SU-DHL-6 (cell line): ENCODE measurements at regions not wholly inside any gene's neighbourhood (a gene's known extent, or its start where the extent isn't known, plus 50 kb on each side); places are given as distances from the start of the nearest gene placed in this dataset.

Experiments used
- H2AFZ ChIP-seq: fragments of 200-600 bp; sonication (generic); 2 replicates; pipeline ENCODE4 v1.6.1; 2014; ENCODE audit warnings: low read depth, mild to moderate bottlenecking, moderate library complexity, mixed read lengths, antibody characterized with exemption, low read length; ENCODE audit not compliant: severe bottlenecking
- H3F3A ChIP-seq: fragments of 200-600 bp; shearing (Covaris generic); 2 replicates; pipeline ENCODE4 v1.6.0; 2016; ENCODE audit warnings: antibody characterized with exemption, mild to moderate bottlenecking; ENCODE audit not compliant: insufficient read depth
- H3K27ac ChIP-seq: fragments of 200-600 bp; sonication (generic); 2 replicates; pipeline ENCODE4 v1.5.1; 2016; ENCODE audit warnings: low read depth, mild to moderate bottlenecking, low read length, moderate library complexity, mixed read lengths
- H3K27me3 ChIP-seq: fragments of 200-600 bp; sonication (generic), shearing (Covaris generic); 2 replicates; pipeline ENCODE4 v1.6.0; 2014; ENCODE audit warnings: mild to moderate bottlenecking, low read length
- H3K36me3 ChIP-seq: fragments of 200-600 bp; sonication (generic); 2 replicates; pipeline ENCODE4 v1.6.1; 2014; ENCODE audit warnings: mild to moderate bottlenecking, low read length, mixed read lengths
- H3K4me2 ChIP-seq: fragments of 300-600, 200-600 bp; shearing (Covaris generic), sonication (generic); 2 replicates; pipeline ENCODE4 v1.6.0; 2014; ENCODE audit warnings: low read length, low read depth, mild to moderate bottlenecking; ENCODE audit not compliant: poor library complexity, severe bottlenecking
- H3K4me3 ChIP-seq: fragments of 200-600 bp; sonication (generic); 2 replicates; pipeline ENCODE4 v1.5.1; 2014; ENCODE audit warnings: antibody characterized with exemption, low read length, mild to moderate bottlenecking, mixed read lengths; ENCODE audit not compliant: insufficient read depth, poor library complexity, severe bottlenecking
- H3K79me2 ChIP-seq: fragments of 200-600 bp; sonication (generic); 2 replicates; pipeline ENCODE4 v1.6.1; 2014; ENCODE audit warnings: mild to moderate bottlenecking, low read length, moderate library complexity; ENCODE audit not compliant: insufficient read depth
- H3K9ac ChIP-seq: fragments of 200-600 bp; sonication (generic); 2 replicates; pipeline ENCODE4 v1.7.0; 2014; ENCODE audit warnings: mild to moderate bottlenecking, low read length
- H3K9me2 ChIP-seq: fragments of 200-600 bp; sonication (generic); replicated peaks from 2 replicates; pipeline ENCODE4 v1.6.1; 2014; ENCODE audit warnings: low read length; ENCODE audit not compliant: insufficient read depth
- H3K9me3 ChIP-seq: fragments of 200-600 bp; sonication (generic); 2 replicates; pipeline ENCODE4 v1.6.1; 2014; ENCODE audit warnings: low read length, mixed read lengths; ENCODE audit not compliant: insufficient read depth
- H4K20me1 ChIP-seq: fragments of 200-600 bp; sonication (generic); 2 replicates; pipeline ENCODE4 v1.6.1; 2014; ENCODE audit warnings: low read depth, mild to moderate bottlenecking, antibody characterized with exemption, low read length, moderate library complexity, mixed read lengths
- EZH2phosphoT487 ChIP-seq: fragments of 200-600 bp; sonication (generic), shearing (Covaris generic); conservative IDR thresholded peaks from 2 replicates; pipeline ENCODE4 v1.6.1; 2018; ENCODE audit warnings: mild to moderate bottlenecking, antibody characterized with exemption, low read length, moderate library complexity, mixed read lengths
- TF ChIP-seq, protein P1 (sequence below): fragments of 200-600 bp; sonication (generic); IDR thresholded peaks from one replicate; pipeline ENCODE4 v1.5.1; 2017; ENCODE audit warnings: antibody characterized with exemption, mild to moderate bottlenecking, low read length, moderate library complexity; ENCODE audit not compliant: insufficient read depth, poor library complexity, severe bottlenecking

DNA sequence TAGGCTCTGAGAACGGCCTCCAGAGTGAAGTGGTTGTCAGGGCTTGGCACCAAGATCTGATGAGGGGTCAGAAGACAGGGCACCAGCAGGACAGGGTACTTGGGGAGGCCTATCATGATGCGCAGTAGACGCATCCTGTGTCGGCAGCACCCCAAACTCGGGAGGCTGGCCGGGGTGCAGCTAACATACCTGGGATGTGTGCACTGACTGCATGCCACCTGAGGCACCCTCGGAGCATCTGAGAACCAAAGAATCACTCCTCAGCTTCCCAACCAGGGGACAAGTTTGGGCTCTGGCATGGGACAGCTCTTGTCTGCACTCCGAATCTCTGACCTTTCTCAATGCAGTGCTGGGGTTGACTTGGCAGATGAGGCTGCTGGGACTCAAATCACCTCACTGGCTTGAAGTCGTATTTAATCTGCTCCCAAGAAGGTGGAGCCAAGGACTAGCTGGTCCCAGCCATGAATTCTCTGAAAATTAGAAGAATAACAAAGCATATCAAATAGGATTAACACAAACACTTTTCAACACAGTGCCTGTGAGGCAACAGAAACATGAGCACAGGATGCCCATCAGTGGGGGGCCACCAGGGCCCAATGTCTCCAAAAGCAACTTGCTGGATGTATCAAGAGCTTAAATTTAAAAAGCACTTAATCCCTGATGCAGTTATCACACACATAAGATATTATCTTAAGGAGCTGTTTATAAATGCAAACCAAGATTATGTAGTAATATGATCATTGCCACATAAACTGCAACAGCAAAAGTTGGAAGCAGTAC is 348.8 kb downstream of the PREX1 start:
- no peaks in the 10 kb centered on the region for H3K27me3 ChIP-seq
- no peaks in the 10 kb centered on the region for H3K9me3 ChIP-seq
- no peaks in the 10 kb centered on the region for H3K9me2 ChIP-seq
- no peaks in the 10 kb centered on the region for H3K36me3 ChIP-seq
- no peak overlapping the region for H3K27ac ChIP-seq
- TF ChIP-seq, protein P1, sequence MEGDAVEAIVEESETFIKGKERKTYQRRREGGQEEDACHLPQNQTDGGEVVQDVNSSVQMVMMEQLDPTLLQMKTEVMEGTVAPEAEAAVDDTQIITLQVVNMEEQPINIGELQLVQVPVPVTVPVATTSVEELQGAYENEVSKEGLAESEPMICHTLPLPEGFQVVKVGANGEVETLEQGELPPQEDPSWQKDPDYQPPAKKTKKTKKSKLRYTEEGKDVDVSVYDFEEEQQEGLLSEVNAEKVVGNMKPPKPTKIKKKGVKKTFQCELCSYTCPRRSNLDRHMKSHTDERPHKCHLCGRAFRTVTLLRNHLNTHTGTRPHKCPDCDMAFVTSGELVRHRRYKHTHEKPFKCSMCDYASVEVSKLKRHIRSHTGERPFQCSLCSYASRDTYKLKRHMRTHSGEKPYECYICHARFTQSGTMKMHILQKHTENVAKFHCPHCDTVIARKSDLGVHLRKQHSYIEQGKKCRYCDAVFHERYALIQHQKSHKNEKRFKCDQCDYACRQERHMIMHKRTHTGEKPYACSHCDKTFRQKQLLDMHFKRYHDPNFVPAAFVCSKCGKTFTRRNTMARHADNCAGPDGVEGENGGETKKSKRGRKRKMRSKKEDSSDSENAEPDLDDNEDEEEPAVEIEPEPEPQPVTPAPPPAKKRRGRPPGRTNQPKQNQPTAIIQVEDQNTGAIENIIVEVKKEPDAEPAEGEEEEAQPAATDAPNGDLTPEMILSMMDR, result no peak
- TF ChIP-seq EZH2phosphoT487, result no peak
- H3K4me2 ChIP-seq, result no peak overlapping the region
- no peak overlapping the region for H3K9ac ChIP-seq
- H3F3A ChIP-seq, result no peaks in the 10 kb centered on the region
- no peak overlapping the region for H2AFZ ChIP-seq
- no peaks in the 10 kb centered on the region for H3K79me2 ChIP-seq
- no peaks in the 10 kb centered on the region for H4K20me1 ChIP-seq
- no peak overlapping the region for H3K4me3 ChIP-seq

- TF ChIP-seq, protein P1, result no peak
- TF ChIP-seq EZH2phosphoT487, result no peak
- Histone ChIP-seq H3K27ac (no peak overlapping the region), H3K4me3 (no peak overlapping the region), H3K4me2 (no peak overlapping the region), H3F3A (no peaks in the 10 kb centered on the region), H2AFZ (no peak overlapping the region), H3K9ac (no peak overlapping the region), H3K9me2 (no peaks in the 10 kb centered on the region), H3K36me3 (no peaks in the 10 kb centered on the region), H3K79me2 (no peaks in the 10 kb centered on the region), H4K20me1 (no peaks in the 10 kb centered on the region), H3K27me3 (no peaks in the 10 kb centered on the region), H3K9me3 (no peaks in the 10 kb centered on the region)
Observed at GRCh38 chr20:48478370-48478769, 349.4 kb downstream of the PREX1 start.

GRCh38 chr20:48476854-48477253 is 350.9 kb downstream of the PREX1 start:
- no peak overlapping the region for H3K27ac ChIP-seq
- no peaks in the 10 kb centered on the region for H3K9me2 ChIP-seq
- TF ChIP-seq EZH2phosphoT487, result no peak
- TF ChIP-seq, protein P1, result no peak
- H4K20me1 ChIP-seq, result no peaks in the 10 kb centered on the region
- no peaks in the 10 kb centered on the region for H3K9me3 ChIP-seq
- H3F3A ChIP-seq, result no peaks in the 10 kb centered on the region
- no peak overlapping the region for H2AFZ ChIP-seq
- H3K27me3 ChIP-seq, result no peaks in the 10 kb centered on the region
- H3K4me2 ChIP-seq, result no peak overlapping the region
- no peaks in the 10 kb centered on the region for H3K79me2 ChIP-seq
- no peak overlapping the region for H3K4me3 ChIP-seq
- no peak overlapping the region for H3K9ac ChIP-seq
- H3K36me3 ChIP-seq, result no peaks in the 10 kb centered on the region
